ENCODE measurements at regions not wholly inside any gene's neighbourhood (a gene's known extent, or its start where the extent isn't known, plus 50 kb on each side); places are given as distances from the start of the nearest gene placed in this dataset.

GRCh38 chr18:77478646-77479442, 229.2 kb downstream of the GALR1 start:
- no peak for TF ChIP-seq CTCF (IDR thresholded peaks at IDR 0.05)
- TF ChIP-seq POLR2AphosphoS5 (IDR thresholded peaks at IDR 0.05) = no peak
- no peak for TF ChIP-seq POLR2A (IDR thresholded peaks at IDR 0.05)
